ENCODE measurements at regions not wholly inside any gene's neighbourhood (a gene's known extent, or its start where the extent isn't known, plus 50 kb on each side); places are given as distances from the start of the nearest gene placed in this dataset.

DNA sequence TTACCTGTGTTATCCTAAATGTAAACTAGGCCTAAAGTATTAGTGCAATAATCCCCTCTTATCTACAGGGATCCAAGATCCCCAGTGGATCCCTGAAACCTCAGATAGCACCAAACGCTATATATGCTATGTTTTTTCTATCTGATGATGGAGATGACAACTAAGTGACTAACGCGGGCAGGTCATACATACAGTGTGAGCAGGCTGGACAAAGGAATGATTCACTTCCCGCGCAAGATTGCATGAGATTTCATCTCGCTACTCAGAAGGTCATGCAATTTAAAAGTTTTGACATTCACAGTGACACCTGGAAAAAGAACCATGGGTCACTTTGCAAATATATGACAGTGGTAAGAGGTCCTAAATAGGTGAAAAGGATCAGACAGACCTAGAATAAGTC, 875.9 kb downstream of the HACE1 start:
- Histone ChIP-seq H3K4me3 (ENCODE audit: low read length) (no peak overlapping the region), H3K4me1 (ENCODE audit: insufficient read depth, low read length) (no peaks in the 10 kb centered on the region), H3K9me3 (ENCODE audit: low read depth, low read length) (no peaks in the 10 kb centered on the region), H3K27me3 (ENCODE audit: insufficient read depth, low read length) (no peaks in the 10 kb centered on the region)

DNA sequence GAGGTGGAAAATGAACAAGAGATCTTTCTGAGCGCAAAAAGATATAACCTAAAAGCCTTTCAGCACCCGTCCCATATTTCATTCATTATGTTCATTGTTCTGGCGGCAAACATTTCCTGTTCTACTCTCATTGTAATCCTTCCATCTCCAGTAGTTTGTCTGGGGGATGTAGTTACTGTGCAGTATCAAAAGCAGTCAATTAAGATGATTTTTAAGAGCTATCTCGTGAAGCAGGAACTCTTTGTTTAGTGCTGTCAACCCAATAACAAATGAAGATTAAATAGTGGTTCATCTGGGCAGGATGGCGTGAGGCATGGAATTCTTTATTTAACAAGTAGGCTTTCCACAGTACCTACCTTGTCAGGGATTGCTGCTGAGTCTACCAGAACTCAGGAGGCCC, 876.7 kb downstream of the HACE1 start:
- no peak overlapping the region for H3K4me3 ChIP-seq (ENCODE audit: low read length)
- H3K4me1 ChIP-seq (ENCODE audit: insufficient read depth, low read length): no peaks in the 10 kb centered on the region
- no peaks in the 10 kb centered on the region for H3K27me3 ChIP-seq (ENCODE audit: insufficient read depth, low read length)
- H3K9me3 ChIP-seq (ENCODE audit: low read depth, low read length): no peaks in the 10 kb centered on the region

DNA sequence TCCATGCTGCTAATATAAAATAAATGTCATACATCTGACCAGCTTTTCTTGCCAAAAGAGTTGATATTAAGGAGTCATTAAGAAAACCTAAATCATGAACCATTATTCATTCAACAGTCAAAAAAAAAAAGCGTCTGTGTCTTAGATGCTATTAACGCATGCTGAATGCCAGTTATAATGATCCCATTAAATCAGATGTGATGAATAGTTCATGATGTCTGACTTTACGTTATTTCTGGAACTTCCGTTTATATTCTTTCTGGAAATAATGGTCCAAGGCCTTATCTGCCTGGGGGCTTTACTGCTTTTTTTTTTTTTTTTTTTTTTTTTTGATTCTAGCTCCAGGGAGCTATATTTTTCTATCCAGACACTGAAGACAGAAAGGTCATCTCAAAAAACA, 877.1 kb downstream of the HACE1 start:
- Histone ChIP-seq H3K4me1 (ENCODE audit: insufficient read depth, low read length) (no peaks in the 10 kb centered on the region), H3K4me3 (ENCODE audit: low read length) (no peak overlapping the region), H3K9me3 (ENCODE audit: low read depth, low read length) (no peaks in the 10 kb centered on the region), H3K27me3 (ENCODE audit: insufficient read depth, low read length) (no peaks in the 10 kb centered on the region)

DNA sequence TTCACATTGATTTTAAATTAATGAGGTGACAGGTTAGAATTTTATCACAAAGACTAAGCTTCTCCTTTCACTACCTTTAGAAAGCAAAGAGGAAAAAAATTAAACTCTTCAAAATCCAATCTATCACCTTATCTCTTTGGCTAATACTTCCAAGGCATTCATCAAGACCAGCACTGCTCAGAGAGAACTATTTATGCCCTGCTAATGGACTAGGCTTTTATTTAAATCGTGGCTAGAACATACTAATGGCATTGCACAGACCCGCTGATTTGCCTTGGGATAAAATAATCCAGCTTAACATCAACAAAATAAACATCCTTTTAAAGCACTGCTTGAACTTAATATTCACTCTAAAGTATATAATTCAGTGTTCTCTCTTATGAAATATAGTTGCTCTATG, 880.4 kb downstream of the HACE1 start:
- no peaks in the 10 kb centered on the region for H3K4me1 ChIP-seq (ENCODE audit: insufficient read depth, low read length)
- no peaks in the 10 kb centered on the region for H3K27me3 ChIP-seq (ENCODE audit: insufficient read depth, low read length)
- H3K4me3 ChIP-seq (ENCODE audit: low read length): no peak overlapping the region
- no peaks in the 10 kb centered on the region for H3K9me3 ChIP-seq (ENCODE audit: low read depth, low read length)

DNA sequence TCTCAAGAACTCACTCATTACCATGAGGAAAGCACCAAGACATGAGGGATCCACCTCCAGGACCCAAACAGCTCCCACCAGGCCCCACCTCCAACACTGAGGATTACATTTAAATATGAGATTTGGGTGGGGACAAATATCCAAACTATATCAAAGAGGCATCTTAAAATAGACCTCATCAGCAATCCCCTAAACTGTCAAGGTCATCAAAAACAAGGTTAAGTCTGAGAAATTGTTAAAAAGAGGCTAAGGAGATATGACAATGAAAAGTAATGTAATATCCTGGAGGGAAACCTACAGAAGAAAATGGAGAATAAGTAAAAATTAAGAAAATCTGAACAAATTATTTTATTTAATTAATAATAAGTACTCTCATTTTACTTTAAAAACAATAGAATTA, 922.3 kb downstream of the HACE1 start:
- H3K27me3 ChIP-seq (ENCODE audit: insufficient read depth, low read length): no peaks in the 10 kb centered on the region
- no peaks in the 10 kb centered on the region for H3K4me1 ChIP-seq (ENCODE audit: insufficient read depth, low read length)
- H3K9me3 ChIP-seq (ENCODE audit: low read depth, low read length): peaks cover 4% of the 10 kb centered on the region
- no peak overlapping the region for H3K4me3 ChIP-seq (ENCODE audit: low read length)

DNA sequence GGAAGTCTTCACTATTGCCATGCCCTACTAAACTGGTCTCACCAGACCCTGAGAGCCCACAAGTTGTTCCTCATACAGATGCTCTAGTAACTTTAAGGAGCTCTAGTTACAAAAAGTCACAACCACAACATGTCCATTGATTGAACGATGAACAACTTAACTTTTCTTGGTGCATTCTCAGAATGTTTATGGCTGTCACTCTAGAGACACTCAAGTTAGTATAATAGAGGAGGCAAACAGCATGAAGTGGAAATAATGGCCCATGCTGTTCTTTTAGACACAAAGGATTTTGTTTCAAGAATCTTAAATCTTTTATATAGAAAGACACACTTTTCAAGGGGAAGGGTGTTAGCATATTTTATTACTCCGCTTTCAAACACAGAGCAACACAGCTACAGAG, 934.4 kb downstream of the HACE1 start:
- Histone ChIP-seq H3K4me3 (ENCODE audit: low read length) (no peak overlapping the region), H3K9me3 (ENCODE audit: low read depth, low read length) (peaks cover 5% of the 10 kb centered on the region), H3K4me1 (ENCODE audit: insufficient read depth, low read length) (no peaks in the 10 kb centered on the region), H3K27me3 (ENCODE audit: insufficient read depth, low read length) (no peaks in the 10 kb centered on the region)

DNA sequence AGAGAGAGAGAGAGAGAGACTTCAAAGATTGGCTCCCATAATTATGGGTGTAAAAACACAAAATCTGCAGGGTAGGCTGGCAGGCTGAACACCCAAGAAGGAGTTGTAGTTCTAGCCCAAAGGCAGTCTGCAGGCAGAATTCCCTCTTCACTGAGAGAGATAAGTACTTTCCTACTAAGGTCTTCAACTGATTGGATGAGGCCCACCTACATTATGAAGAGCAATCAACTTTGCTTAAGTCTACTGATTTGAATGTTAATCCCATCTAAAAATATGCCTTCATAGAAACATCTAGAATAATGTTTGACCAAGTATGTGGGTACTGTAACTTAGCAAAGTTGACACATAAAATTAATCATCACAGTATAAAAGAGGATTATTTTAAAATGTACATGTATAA, 949.7 kb downstream of the HACE1 start:
- no peaks in the 10 kb centered on the region for H3K27me3 ChIP-seq (ENCODE audit: insufficient read depth, low read length)
- H3K9me3 ChIP-seq (ENCODE audit: low read depth, low read length): no peaks in the 10 kb centered on the region
- no peak overlapping the region for H3K4me3 ChIP-seq (ENCODE audit: low read length)
- H3K4me1 ChIP-seq (ENCODE audit: insufficient read depth, low read length): no peaks in the 10 kb centered on the region

DNA sequence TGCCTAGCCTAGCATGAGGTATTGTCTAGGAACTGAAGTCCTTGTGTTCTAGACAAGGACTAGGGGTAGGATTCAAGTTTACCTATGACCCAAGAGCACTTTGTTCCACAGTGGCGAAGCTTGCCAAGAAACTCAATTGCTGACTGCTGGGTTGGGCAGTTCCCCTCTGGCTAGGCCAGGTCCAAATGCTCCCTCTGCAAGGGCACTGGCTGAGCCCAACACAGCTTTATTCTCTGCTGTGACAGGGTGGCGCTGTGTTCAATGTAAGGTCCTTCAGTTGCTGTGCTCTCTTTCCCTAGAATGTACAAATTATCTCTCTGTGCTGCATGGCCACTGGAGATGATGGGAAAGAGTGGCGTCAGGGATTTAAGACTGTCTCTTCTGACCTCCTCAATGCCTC, 950.8 kb downstream of the HACE1 start:
- H3K27me3 ChIP-seq (ENCODE audit: insufficient read depth, low read length): no peaks in the 10 kb centered on the region
- H3K9me3 ChIP-seq (ENCODE audit: low read depth, low read length): no peaks in the 10 kb centered on the region
- H3K4me3 ChIP-seq (ENCODE audit: low read length): no peak overlapping the region
- H3K4me1 ChIP-seq (ENCODE audit: insufficient read depth, low read length): no peaks in the 10 kb centered on the region

DNA sequence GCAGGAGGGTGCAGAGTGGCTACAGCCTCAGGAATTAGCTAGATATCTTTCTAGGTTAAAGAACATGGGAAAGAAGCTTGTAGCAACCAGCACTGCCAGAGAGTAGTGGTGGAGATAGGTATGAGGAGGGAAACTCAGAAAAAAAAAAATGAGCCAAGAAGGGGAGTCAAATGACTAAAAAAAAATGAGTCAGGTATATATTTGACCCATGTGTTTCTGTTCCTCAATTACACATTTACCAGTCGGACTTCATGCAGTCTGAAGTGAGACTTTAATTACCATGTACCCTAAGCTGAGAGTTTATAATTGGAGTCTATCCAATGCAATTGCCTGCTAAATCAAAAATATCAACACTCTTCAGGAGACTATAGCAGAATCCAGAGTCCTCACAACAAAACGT, 964.6 kb downstream of the HACE1 start:
- H3K4me1 ChIP-seq (ENCODE audit: insufficient read depth, low read length): no peaks in the 10 kb centered on the region
- no peaks in the 10 kb centered on the region for H3K27me3 ChIP-seq (ENCODE audit: insufficient read depth, low read length)
- H3K4me3 ChIP-seq (ENCODE audit: low read length): no peak overlapping the region
- H3K9me3 ChIP-seq (ENCODE audit: low read depth, low read length): peaks cover 6% of the 10 kb centered on the region

DNA sequence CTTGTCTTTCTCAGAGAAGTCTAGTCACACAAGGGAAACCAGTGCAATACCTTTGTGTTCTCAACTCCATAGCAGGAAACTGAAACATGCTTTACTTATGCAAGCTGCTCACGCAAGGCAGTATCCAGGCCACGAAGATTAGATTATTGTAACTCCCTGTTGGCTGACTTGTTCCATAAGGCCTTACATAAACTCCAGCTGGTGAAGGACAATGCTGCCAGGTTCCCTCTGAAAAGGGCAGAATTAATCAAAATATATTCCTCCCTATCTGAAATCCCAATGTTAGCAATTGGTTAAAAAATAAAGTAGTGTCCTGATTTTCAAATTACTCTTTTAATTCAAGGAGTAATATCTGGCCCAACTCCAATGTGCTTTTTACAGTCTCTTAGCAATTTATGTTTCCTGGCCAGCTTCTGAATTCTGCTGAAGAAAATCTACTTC, 966.6 kb downstream of the HACE1 start:
- Histone ChIP-seq H3K9me3 (ENCODE audit: low read depth, low read length) (peaks cover 6% of the 10 kb centered on the region), H3K4me3 (ENCODE audit: low read length) (no peak overlapping the region), H3K4me1 (ENCODE audit: insufficient read depth, low read length) (no peaks in the 10 kb centered on the region), H3K27me3 (ENCODE audit: insufficient read depth, low read length) (no peaks in the 10 kb centered on the region)

DNA sequence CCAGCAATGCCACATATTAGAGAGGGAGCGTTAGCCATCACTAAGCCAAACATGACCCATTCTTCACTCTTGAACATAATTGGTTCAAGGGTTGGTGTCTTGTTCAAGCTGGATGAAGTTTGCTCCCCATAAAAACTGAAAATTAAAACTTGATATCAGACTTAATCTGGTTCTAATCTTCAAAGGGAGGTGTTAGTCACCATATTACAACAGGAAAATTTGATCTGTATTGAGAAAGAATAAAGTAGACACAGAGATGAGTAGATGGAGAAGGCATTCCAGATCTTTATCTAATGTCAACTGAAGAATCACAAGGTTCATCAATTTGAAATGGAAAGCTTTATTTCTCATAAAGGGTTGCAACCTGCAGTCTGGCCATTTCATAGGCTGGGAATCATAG, 972.8 kb downstream of the HACE1 start:
- Histone ChIP-seq H3K27me3 (ENCODE audit: insufficient read depth, low read length) (no peaks in the 10 kb centered on the region), H3K9me3 (ENCODE audit: low read depth, low read length) (no peaks in the 10 kb centered on the region), H3K4me1 (ENCODE audit: insufficient read depth, low read length) (no peaks in the 10 kb centered on the region), H3K4me3 (ENCODE audit: low read length) (no peak overlapping the region)

DNA sequence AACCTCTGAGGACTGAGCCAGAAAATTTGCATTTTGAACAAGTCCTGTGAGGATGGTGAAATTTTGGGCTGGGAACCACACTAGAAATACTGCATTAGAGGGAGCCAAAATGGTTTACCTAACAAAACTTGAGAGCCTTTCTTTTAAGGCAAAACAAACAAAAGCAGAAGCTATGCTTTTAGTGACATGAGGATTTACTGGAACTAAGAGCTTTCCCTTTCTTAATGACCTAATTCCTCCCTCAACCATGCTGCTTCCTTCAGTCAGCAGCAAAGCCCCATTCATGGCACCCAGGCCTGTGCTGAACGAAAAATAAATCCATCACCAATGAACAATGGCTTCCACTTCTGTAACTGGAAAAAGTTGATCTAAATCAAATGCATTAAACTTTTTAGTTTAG, 974.3 kb downstream of the HACE1 start:
- Histone ChIP-seq H3K27me3 (ENCODE audit: insufficient read depth, low read length) (no peaks in the 10 kb centered on the region), H3K4me1 (ENCODE audit: insufficient read depth, low read length) (no peaks in the 10 kb centered on the region), H3K4me3 (ENCODE audit: low read length) (no peak overlapping the region), H3K9me3 (ENCODE audit: low read depth, low read length) (no peaks in the 10 kb centered on the region)

DNA sequence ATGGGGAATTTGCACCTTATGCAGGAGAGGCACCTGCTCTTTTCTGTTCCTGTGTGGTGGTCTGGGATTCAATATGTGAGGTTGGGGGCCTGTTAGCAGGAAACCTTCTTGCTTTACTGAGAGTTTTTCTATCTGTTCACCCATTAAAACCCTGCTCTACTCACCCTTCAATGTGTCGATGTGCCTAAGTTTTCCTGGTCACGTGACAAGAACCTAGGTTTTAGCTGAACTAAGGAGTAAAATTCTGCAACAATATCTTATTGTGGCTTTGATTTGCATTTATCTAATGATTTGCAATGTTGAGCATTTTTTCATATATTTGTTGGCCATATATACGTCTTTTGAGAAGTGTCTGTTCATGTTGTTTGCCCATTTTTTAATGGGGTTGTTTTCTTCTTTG, 979.9 kb downstream of the HACE1 start:
- no peaks in the 10 kb centered on the region for H3K9me3 ChIP-seq (ENCODE audit: low read depth, low read length)
- H3K4me3 ChIP-seq (ENCODE audit: low read length): no peak overlapping the region
- no peaks in the 10 kb centered on the region for H3K4me1 ChIP-seq (ENCODE audit: insufficient read depth, low read length)
- no peaks in the 10 kb centered on the region for H3K27me3 ChIP-seq (ENCODE audit: insufficient read depth, low read length)

DNA sequence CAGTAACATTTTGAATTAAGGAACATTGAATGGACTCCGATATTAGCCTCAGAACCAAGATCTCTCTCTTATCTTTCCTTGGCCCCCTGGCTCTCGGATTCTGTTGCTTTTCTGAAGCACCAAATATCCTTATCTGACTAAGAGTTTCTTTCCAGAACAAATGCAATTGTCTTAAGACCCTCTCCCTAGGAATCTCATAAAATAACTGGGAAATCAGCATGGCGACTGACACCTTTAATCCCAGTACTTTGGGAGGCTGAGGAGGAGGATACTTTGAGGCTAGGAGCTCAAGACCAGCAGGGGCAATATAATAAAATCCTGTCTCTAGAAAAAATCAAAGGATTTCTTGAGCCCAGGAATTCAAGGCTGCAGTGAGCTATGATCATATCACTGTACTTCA, 984.5 kb downstream of the HACE1 start:
- no peaks in the 10 kb centered on the region for H3K9me3 ChIP-seq (ENCODE audit: low read depth, low read length)
- no peaks in the 10 kb centered on the region for H3K27me3 ChIP-seq (ENCODE audit: insufficient read depth, low read length)
- H3K4me3 ChIP-seq (ENCODE audit: low read length): no peak overlapping the region
- no peaks in the 10 kb centered on the region for H3K4me1 ChIP-seq (ENCODE audit: insufficient read depth, low read length)

DNA sequence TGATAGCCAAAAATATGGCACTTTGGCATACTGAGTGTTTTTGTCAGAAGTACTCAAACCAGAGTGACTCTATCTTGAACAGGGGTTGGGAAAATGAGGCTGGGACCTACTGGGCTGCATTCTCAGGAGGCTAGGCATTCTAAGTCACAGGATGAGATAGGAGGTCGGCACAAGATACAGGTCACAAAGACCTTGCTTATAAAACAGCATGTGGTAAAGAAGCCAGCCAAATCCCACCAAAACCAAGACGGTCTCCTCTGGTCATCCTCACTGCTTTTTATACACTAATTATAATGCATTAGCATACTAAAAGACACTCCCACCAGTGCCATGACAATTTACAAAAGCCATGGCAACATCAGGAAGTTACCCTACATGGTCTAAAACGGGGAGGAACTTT, 985.1 kb downstream of the HACE1 start:
- Histone ChIP-seq H3K4me1 (ENCODE audit: insufficient read depth, low read length) (no peaks in the 10 kb centered on the region), H3K27me3 (ENCODE audit: insufficient read depth, low read length) (no peaks in the 10 kb centered on the region), H3K4me3 (ENCODE audit: low read length) (no peak overlapping the region), H3K9me3 (ENCODE audit: low read depth, low read length) (no peaks in the 10 kb centered on the region)

DNA sequence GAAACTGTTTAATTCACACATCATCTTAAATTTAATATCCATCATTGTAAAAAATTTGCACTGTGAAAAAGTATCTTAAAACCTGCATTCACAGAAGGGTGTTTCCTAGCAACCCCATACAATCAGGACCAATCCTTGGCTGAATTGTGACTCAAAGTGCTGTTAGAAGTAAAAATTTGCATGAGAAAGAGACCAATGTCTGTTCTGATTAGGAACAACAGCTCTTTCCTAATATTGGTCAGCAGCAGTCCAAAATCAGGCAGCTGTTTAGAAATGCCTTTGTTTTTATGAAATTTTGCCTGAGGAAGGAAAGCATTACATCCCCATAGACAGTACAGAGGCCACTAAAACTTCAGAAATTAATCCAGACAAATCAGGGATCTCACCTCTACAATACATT, 987.0 kb downstream of the HACE1 start:
- no peak overlapping the region for H3K4me3 ChIP-seq (ENCODE audit: low read length)
- H3K4me1 ChIP-seq (ENCODE audit: insufficient read depth, low read length): no peaks in the 10 kb centered on the region
- H3K9me3 ChIP-seq (ENCODE audit: low read depth, low read length): no peaks in the 10 kb centered on the region
- H3K27me3 ChIP-seq (ENCODE audit: insufficient read depth, low read length): no peaks in the 10 kb centered on the region

DNA sequence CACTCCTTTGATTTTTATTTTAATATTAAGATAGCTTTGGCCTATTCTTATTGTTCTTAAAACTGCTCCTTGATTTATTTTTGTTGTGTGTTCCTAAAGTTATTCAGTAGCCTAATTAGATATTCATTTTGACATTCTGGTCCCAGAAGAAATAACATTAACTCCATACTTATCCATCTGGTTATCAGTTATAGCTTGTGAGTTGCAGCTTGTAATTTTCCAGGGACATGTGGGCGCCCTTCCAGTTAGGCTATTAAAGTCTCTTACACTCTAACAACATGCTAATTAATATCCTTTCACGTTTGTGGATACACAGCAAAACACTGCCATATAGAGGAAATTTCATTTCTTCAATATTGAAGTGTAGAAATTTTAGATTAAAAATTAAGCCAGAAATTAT, 987.5 kb downstream of the HACE1 start:
- no peaks in the 10 kb centered on the region for H3K4me1 ChIP-seq (ENCODE audit: insufficient read depth, low read length)
- no peak overlapping the region for H3K4me3 ChIP-seq (ENCODE audit: low read length)
- no peaks in the 10 kb centered on the region for H3K9me3 ChIP-seq (ENCODE audit: low read depth, low read length)
- no peaks in the 10 kb centered on the region for H3K27me3 ChIP-seq (ENCODE audit: insufficient read depth, low read length)

Data from mononuclear cell (primary cell).